ENCODE measurements at regions not wholly inside any gene's neighbourhood (a gene's known extent, or its start where the extent isn't known, plus 50 kb on each side); places are given as distances from the start of the nearest gene placed in this dataset.

GRCh38 chr2:129895526-129896082, 83.9 kb upstream of the RAB6C start:
- no peak overlapping the region for H3K4me3 ChIP-seq (ENCODE audit: low read depth, low read length)
- no peak for DNase-seq (ENCODE audit: low read depth)
- TF ChIP-seq CTCF (IDR thresholded peaks at IDR 0.05; ENCODE audit: insufficient read depth, low read depth, low read length): no peak

GRCh38 chr2:129896226-129897100, 83.0 kb upstream of the RAB6C start:
- DNase-seq (ENCODE audit: low read depth): no peak
- no peak overlapping the region for H3K4me3 ChIP-seq (ENCODE audit: low read depth, low read length)
- TF ChIP-seq CTCF (IDR thresholded peaks at IDR 0.05; ENCODE audit: insufficient read depth, low read depth, low read length): no peak

GRCh38 chr2:129901754-129902415, 77.6 kb upstream of the RAB6C start:
- no peak overlapping the region for H3K4me3 ChIP-seq (ENCODE audit: low read depth, low read length)
- no peak for DNase-seq (ENCODE audit: low read depth)
- no peak for TF ChIP-seq CTCF (IDR thresholded peaks at IDR 0.05; ENCODE audit: insufficient read depth, low read depth, low read length)

- H3K4me3 ChIP-seq (ENCODE audit: low read depth, low read length): no peak overlapping the region
- DNase-seq (ENCODE audit: low read depth): no peak
- no peak for TF ChIP-seq CTCF (IDR thresholded peaks at IDR 0.05; ENCODE audit: insufficient read depth, low read depth, low read length)
These were observed 76.5 kb upstream of the RAB6C start for GRCh38 chr2:129902731-129903585.

- DNase-seq (ENCODE audit: low read depth): no peak
- TF ChIP-seq CTCF (IDR thresholded peaks at IDR 0.05; ENCODE audit: insufficient read depth, low read depth, low read length): no peak
- H3K4me3 ChIP-seq (ENCODE audit: low read depth, low read length): no peak overlapping the region
These were observed 75.7 kb upstream of the RAB6C start for GRCh38 chr2:129903586-129904425.

Measured in fibroblast of villous mesenchyme (primary cell).